ENCODE measurements at regions not wholly inside any gene's neighbourhood (a gene's known extent, or its start where the extent isn't known, plus 50 kb on each side); places are given as distances from the start of the nearest gene placed in this dataset.
"Not testable (repeated sequence)": the region's sequence is repeated elsewhere in the genome, so short reads cannot be mapped to it uniquely, and the experiment has no call there.

DNA sequence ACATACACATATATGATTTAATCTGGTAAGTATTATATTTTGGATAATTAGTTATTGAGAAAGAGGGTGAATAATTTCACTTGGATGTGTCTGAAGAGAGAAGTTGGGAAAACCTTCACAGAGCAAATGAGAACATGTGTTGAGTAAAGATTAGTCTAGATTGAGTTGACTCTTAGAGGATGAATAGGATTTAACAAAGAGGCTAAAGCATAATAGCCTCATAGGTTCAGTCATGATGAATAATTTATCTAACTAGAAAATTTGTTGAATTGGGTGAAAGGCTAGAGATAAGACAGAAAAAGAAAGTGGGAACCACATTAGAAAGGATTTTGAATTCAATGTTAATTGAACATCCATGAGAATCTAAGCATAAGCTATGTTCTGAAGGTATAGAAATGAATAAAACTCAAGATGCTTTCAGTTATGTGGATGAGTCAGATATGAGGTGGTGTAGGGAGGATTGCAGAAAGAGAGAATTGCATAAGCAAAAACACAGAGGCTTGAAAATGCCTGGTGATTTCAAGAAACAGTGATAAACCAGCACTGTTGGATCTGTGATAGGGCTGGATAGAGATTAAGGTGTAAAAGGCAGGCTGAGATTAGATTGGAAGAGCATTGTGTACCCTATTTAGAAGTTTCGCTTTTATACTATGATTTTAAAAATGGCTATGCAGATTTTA is 207.6 kb upstream of the NR3C2 start:
- Histone ChIP-seq H3K27ac (no peak overlapping the region), H3K36me3 (no peaks in the 10 kb centered on the region), H3K9me3 (no peaks in the 10 kb centered on the region), H3K27me3 (no peaks in the 10 kb centered on the region), H3K4me3 (no peak overlapping the region), H3K4me1 (ENCODE audit: insufficient read depth) (no peaks in the 10 kb centered on the region)
- TF ChIP-seq, protein P1, sequence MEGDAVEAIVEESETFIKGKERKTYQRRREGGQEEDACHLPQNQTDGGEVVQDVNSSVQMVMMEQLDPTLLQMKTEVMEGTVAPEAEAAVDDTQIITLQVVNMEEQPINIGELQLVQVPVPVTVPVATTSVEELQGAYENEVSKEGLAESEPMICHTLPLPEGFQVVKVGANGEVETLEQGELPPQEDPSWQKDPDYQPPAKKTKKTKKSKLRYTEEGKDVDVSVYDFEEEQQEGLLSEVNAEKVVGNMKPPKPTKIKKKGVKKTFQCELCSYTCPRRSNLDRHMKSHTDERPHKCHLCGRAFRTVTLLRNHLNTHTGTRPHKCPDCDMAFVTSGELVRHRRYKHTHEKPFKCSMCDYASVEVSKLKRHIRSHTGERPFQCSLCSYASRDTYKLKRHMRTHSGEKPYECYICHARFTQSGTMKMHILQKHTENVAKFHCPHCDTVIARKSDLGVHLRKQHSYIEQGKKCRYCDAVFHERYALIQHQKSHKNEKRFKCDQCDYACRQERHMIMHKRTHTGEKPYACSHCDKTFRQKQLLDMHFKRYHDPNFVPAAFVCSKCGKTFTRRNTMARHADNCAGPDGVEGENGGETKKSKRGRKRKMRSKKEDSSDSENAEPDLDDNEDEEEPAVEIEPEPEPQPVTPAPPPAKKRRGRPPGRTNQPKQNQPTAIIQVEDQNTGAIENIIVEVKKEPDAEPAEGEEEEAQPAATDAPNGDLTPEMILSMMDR (IDR thresholded peaks at IDR 0.05), result no peak
- no peak for TF ChIP-seq EP300 (IDR thresholded peaks at IDR 0.05)
- TF ChIP-seq POLR2A (IDR thresholded peaks at IDR 0.05), result no peak
- no peak for DNase-seq
- WGBS, 3 donors, result 95 to 98% (median 97%) methylated on average over 1 of the region's 1 CpG
- intact Hi-C loops (cut with DNase I), result no loop called here

DNA sequence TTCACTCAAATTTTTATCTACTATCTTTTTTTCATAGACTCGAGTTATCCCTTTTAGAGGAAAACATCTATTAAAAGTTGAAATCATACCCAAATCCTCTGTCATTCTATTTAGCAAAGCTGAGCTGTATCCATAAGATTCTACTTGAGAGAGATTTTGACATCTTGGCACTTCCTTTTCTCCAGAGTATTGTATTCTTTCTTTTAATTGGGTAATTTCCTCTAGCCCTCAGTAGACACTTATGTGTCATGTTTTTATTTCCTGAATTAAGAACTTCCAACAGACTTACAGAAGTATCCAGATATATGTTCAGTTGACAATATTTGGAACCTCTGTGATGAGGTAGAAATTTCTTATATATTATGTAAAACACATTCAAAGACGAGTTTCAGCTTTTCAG is 201.6 kb upstream of the NR3C2 start:
- Histone ChIP-seq H3K27ac (no peak overlapping the region), H3K4me3 (no peak overlapping the region), H3K4me1 (ENCODE audit: insufficient read depth) (no peaks in the 10 kb centered on the region), H3K9me3 (no peaks in the 10 kb centered on the region), H3K36me3 (no peaks in the 10 kb centered on the region), H3K27me3 (no peaks in the 10 kb centered on the region)
- intact Hi-C loops (cut with DNase I), result no loop called here
- DNase-seq, result no peak
- 72 to 82% (median 76%) methylated on average over 2 of the region's 2 CpGs for WGBS, 3 donors
- TF ChIP-seq, protein P1 (IDR thresholded peaks at IDR 0.05), result no peak
- TF ChIP-seq EP300 (IDR thresholded peaks at IDR 0.05) (no peak), POLR2A (IDR thresholded peaks at IDR 0.05) (no peak)

DNA sequence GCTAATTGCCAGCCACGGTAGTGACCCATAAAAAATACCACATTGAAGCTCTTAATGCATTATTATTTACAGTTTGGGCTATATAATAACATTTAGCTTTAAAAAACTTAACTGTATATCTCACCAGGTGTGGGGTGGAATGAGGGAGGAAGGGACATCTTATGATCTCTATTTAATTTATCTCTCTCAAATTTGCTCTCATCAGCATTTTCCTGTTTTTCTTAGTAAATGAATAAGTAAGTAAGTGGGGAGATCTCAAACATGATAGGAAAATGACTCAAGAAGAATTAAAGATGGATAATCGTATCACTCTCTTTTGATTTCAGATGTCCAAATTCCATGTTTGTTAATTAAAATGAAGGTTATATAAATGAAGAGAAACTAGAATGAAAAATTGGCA is 200.7 kb upstream of the NR3C2 start:
- intact Hi-C loops (cut with DNase I), result no loop called here
- no peak for DNase-seq
- TF ChIP-seq POLR2A (IDR thresholded peaks at IDR 0.05) (no peak), EP300 (IDR thresholded peaks at IDR 0.05) (no peak)
- TF ChIP-seq, protein P1 (IDR thresholded peaks at IDR 0.05), result no peak
- H3K9me3 ChIP-seq, result no peaks in the 10 kb centered on the region
- no peaks in the 10 kb centered on the region for H3K4me1 ChIP-seq (ENCODE audit: insufficient read depth)
- no peaks in the 10 kb centered on the region for H3K36me3 ChIP-seq
- H3K4me3 ChIP-seq, result no peak overlapping the region
- no peak overlapping the region for H3K27ac ChIP-seq
- H3K27me3 ChIP-seq, result no peaks in the 10 kb centered on the region
- 62 to 68% (median 66%) methylated on average over 2 of the region's 2 CpGs for WGBS, 3 donors

DNA sequence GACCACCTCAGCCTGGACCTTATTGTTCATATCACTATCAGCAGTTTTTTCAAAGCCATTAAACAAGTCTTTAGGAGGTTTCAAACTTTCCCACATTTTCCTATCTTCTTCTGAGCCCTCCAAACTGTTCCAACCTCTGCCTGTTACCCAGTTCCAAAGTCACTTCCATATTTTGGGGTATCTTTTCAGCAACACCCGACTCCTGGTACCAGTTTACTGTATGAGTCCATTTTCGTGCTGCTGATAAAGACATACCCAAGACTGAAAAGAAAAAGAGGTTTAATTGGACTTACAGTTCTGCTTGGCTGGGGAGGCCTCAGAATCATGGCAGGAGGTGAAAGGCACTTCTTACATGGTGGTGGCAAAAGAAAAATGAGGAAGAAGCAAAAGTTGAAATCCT is 195.9 kb upstream of the NR3C2 start:
- H3K9me3 ChIP-seq; DNase-seq; H3K27me3 ChIP-seq; H3K36me3 ChIP-seq; H3K4me3 ChIP-seq; H3K27ac ChIP-seq; H3K4me1 ChIP-seq (ENCODE audit: insufficient read depth); intact Hi-C loops (cut with DNase I): not testable (repeated sequence)
- 82% methylated on average over 2 of the region's 2 CpGs for WGBS, 3 donors

DNA sequence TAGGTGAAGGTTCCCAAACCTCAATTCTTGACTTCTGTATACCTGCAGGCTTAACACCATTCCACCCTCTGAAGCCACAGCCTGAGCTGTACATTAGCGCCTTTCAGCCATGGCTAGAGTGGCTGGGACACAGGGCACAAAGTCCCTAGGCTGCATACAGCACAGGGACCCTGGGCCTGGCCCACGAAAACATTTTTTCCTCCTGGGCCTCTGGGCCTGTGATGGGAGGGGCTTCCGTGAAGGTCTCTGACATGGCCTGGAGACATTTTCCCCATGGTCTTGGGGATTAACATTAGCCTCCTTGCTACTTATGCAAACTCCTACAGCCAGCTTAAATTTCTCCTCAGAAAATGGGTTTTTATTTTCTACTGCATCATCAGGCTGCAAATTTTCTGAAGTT is 195.2 kb upstream of the NR3C2 start:
- H3K9me3 ChIP-seq; H3K27me3 ChIP-seq; H3K4me1 ChIP-seq (ENCODE audit: insufficient read depth); H3K4me3 ChIP-seq; DNase-seq; H3K27ac ChIP-seq; H3K36me3 ChIP-seq; intact Hi-C loops (cut with DNase I): not testable (repeated sequence)
- WGBS, 3 donors, result 87 to 94% (median 93%) methylated on average over 3 of the region's 3 CpGs
